ENCODE measurements at regions not wholly inside any gene's neighbourhood (a gene's known extent, or its start where the extent isn't known, plus 50 kb on each side); places are given as distances from the start of the nearest gene placed in this dataset.
A peak's percentile ranks its signal among the peaks of the same experiment; 100 is the strongest.

- no peak for DNase-seq (ENCODE audit: low read depth)
- TF ChIP-seq, protein P1, sequence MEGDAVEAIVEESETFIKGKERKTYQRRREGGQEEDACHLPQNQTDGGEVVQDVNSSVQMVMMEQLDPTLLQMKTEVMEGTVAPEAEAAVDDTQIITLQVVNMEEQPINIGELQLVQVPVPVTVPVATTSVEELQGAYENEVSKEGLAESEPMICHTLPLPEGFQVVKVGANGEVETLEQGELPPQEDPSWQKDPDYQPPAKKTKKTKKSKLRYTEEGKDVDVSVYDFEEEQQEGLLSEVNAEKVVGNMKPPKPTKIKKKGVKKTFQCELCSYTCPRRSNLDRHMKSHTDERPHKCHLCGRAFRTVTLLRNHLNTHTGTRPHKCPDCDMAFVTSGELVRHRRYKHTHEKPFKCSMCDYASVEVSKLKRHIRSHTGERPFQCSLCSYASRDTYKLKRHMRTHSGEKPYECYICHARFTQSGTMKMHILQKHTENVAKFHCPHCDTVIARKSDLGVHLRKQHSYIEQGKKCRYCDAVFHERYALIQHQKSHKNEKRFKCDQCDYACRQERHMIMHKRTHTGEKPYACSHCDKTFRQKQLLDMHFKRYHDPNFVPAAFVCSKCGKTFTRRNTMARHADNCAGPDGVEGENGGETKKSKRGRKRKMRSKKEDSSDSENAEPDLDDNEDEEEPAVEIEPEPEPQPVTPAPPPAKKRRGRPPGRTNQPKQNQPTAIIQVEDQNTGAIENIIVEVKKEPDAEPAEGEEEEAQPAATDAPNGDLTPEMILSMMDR (conservative IDR thresholded peaks at IDR 0.05; ENCODE audit: control insufficient read depth, insufficient read depth, low read depth, low read length), result no peak
- no peak overlapping the region for H3K4me3 ChIP-seq (ENCODE audit: control insufficient read depth, low read depth, low read length)
These were observed 584.1 kb upstream of the BTBD3 start for GRCh38 chr20:11333634-11334033.

GRCh38 chr20:11337361-11338130 is 580.1 kb upstream of the BTBD3 start:
- DNase-seq (ENCODE audit: low read depth), result no peak
- TF ChIP-seq, protein P1 (conservative IDR thresholded peaks at IDR 0.05; ENCODE audit: control insufficient read depth, insufficient read depth, low read depth, low read length), result no peak
- no peak overlapping the region for H3K4me3 ChIP-seq (ENCODE audit: control insufficient read depth, low read depth, low read length)

GRCh38 chr20:11338496-11339306 is 579.0 kb upstream of the BTBD3 start:
- H3K4me3 ChIP-seq (ENCODE audit: control insufficient read depth, low read depth, low read length), result no peak overlapping the region
- TF ChIP-seq, protein P1 (conservative IDR thresholded peaks at IDR 0.05; ENCODE audit: control insufficient read depth, insufficient read depth, low read depth, low read length), result no peak
- DNase-seq (ENCODE audit: low read depth), result peak; percentile 11

- no peak for DNase-seq (ENCODE audit: low read depth)
- no peak overlapping the region for H3K4me3 ChIP-seq (ENCODE audit: control insufficient read depth, low read depth, low read length)
- TF ChIP-seq, protein P1 (conservative IDR thresholded peaks at IDR 0.05; ENCODE audit: control insufficient read depth, insufficient read depth, low read depth, low read length), result no peak
These were observed 572.8 kb upstream of the BTBD3 start for GRCh38 chr20:11344939-11345338.

DNA sequence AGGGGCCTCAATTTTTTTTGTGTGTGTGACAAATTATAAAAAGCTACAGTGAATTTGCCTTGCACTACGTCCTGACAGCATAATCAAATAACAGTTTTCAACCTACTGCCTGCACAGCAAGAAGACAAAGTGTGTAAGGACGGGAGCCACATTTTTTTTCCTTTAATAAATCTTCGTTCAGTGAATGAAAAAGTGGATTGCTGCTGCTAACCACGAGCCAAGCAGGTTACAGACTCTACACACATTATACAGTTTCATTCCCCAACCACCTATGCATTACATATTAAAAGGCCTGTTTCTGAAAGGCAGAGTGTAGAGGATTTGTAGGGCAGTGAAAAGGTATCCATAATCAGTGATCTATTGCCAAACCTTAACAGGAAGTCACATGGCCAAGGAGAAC is 570.0 kb upstream of the BTBD3 start:
- no peak for DNase-seq (ENCODE audit: low read depth)
- no peak overlapping the region for H3K4me3 ChIP-seq (ENCODE audit: control insufficient read depth, low read depth, low read length)
- TF ChIP-seq, protein P1 (conservative IDR thresholded peaks at IDR 0.05; ENCODE audit: control insufficient read depth, insufficient read depth, low read depth, low read length), result no peak

DNA sequence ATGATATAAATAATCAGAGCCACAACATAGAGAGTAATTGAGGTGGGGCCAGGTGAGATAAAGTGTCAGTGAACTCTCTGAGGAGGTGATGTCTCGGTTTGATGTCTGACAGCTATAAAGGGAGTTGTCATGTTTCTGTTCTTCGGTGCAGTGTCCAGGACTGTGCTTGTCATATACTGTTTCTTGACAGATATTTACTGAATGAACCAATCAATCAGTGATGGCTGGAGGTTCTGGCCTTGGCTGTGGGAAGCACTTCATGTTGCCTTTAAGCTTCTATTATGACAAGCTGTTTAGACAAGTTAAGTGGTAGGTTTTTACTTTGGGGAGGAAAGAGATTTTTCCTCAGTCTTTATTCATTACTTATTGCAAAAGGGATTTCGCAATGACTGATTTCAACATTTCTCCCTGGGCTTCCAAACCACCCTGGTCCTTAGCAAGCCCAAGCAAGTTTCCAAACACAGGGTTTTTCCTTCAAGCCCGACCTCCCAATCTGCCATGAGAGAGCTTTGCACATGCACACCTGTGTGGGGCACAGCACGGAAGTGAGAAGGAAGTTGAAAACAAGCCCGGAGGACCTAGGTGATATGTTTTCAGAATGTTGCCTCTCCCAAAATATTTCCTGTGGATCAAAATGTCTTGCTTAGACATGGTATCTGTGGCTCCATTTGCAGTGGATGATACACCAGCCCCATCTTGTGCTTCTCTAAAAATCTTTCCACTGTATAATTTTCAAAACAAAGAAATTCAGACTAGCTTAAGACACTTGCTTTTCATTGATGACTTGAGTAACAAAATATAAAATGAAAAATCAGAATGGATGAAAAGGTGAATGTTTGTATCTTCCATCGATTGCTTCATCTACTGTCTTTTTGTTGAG is 567.3 kb upstream of the BTBD3 start:
- DNase-seq (ENCODE audit: low read depth), result peak; percentile 76
- TF ChIP-seq, protein P1 (conservative IDR thresholded peaks at IDR 0.05; ENCODE audit: control insufficient read depth, insufficient read depth, low read depth, low read length), result no peak
- no peak overlapping the region for H3K4me3 ChIP-seq (ENCODE audit: control insufficient read depth, low read depth, low read length)

Data from fibroblast of mammary gland (primary cell).